NCI-H1417 (cell line): ENCODE measurements at regions not wholly inside any gene's neighbourhood (a gene's known extent, or its start where the extent isn't known, plus 50 kb on each side); places are given as distances from the start of the nearest gene placed in this dataset.

Source experiments
- DNase-seq, 3 experiments: peaks; one replicate each; lab custom pipeline; 2025; lab: John Stamatoyannopoulos, UW

GRCh38 chr13:39858794-39859193 lies 203.3 kb downstream of the COG6 start:
- no peak for DNase-seq

GRCh38 chr13:39859898-39860297 lies 204.4 kb downstream of the COG6 start:
- DNase-seq, result no peak

DNA sequence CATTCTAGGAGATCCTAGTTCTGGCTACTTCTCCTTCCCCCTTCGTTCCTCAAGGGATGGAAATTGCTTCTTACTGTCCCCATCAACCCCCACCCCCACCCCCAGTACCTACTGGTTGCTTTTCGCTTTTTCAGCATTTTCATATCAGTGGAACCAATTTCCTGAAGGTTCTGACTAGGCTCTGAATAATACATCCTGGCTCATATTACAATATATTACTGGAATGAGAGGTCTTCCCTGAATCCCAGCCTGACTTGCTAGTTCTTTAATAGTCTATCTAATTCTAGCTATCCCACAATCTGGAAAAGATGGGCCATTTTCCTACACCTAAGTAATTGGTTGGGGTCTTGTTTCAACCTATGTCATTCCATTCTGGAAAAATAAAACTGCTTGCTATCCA lies 207.4 kb downstream of the COG6 start:
- DNase-seq, result no peak

DNA sequence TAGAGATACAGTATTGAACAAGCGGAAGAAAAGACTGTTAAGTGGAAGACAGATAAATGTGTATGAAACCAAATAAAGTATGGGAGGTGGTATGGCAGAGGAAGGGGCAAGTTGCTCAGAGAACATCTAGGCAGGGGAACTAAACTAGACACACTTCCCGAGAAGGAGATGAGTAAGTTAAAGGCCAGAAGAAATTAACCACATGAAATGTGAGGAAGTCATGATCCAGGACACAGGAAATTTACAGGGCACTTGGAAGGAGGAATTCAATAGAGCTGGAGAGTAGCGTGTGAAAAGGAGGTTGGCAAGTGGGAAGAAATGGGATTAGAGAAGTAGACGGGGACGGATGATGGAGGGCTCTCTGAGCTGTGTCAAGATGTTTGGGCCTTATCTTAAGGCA lies 208.8 kb downstream of the COG6 start:
- DNase-seq, result no peak

DNA sequence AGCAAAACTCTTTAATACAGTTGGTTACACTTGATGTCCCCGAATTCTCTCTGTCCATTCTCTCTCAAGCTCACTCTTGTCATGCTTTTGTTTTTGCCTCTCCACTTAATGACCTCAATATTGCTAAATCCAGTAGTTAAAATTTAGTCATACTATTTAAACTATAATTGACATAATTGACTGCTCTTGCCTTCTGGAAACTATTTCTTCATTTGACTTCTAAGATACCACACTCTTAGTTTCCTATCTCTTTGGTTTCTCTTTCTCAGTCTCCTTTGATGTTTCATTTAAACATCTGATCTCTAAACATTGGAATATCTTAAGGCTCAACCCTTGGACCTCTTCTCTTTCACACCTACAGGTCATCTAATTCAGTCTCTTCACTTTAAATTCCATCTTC lies 211.3 kb downstream of the COG6 start:
- DNase-seq, result no peak

- no peak for DNase-seq
These were observed 212.3 kb downstream of the COG6 start for GRCh38 chr13:39867807-39868206.

GRCh38 chr13:39870197-39870747 lies 214.8 kb downstream of the COG6 start:
- no peak for DNase-seq

GRCh38 chr13:39874331-39875053 lies 219.0 kb downstream of the COG6 start:
- DNase-seq, result peak in 1 of 3 experiments; percentile 45

DNA sequence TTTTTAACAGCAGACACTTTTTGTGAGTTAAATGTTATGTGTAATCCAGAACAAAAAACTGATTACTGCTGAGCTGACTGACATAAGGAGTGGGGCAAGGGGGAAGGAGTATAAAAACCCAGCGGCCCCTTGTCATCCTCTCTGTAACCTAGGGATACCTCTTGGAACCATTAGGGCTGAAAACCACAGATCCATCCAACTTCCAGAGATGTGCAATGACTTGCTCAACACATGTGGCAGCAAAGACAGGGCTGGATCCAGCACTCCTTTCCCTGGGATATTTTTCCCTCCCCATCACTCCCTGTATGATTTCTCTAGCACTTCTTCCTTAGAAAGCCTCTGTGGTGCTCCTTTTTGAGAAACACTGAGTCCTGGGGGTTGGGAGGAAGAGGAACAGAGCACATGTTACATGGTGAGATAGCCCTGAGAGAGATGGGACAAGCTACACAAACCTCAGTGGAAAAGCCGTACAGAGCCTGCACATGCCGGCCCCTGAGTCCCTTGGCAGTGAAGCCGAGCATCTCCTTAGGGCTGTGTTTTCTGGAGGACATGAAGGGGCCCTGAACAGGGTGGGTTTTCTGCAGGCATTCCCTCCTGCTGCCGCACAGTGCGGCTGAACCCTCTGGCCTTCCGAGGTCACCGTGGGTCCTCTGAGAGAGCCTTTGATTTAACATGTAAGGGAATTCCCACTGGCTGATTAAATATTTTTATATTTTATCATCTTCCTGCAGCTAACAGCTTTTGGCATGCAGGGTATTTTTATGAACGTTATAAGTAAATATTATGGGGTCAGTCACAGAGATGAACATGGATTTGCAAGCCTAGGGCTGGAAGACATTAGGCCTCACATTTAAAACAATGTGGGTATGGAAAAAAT lies 219.9 kb downstream of the COG6 start:
- no peak for DNase-seq

DNA sequence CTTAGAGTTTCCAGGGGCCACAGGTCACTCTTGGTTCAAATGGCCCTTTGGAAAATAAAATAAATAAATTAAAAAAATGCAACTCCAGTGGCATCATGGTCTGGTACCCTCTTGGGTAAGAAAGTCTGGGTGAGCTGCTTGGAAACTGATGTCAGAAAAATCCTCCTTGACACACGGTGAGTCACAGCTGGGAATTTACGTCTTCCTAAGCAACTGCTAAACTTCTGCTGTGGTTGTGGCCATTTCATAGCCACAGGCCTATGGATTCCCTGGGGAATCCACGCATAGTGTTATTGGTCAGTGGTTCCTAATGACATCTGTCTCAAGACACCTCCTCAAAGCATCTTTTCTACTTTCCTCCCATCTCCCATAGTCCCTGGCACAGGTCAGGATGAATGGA lies 220.8 kb downstream of the COG6 start:
- no peak for DNase-seq

DNA sequence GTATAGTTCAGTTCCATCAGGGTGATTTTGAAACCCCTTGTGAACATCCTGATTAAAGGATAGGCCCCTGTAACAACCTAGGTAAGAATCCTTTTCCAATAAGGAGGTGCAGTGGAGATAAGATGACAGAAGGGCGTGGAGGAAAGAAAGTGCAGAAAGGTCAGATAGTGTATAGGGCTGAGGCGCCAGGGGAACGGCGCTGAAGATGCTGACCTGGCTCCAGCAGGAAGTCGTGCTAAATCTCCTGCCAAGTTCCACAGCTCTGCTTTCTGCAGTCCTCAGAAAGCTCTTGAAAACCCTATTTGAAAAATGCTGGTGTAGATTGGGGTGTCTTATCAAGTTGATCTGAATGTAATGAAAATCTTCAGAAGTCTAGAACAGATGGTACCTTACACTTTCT lies 221.7 kb downstream of the COG6 start:
- DNase-seq, result no peak

GRCh38 chr13:39879286-39880035 lies 224.0 kb downstream of the COG6 start:
- DNase-seq, result no peak

DNA sequence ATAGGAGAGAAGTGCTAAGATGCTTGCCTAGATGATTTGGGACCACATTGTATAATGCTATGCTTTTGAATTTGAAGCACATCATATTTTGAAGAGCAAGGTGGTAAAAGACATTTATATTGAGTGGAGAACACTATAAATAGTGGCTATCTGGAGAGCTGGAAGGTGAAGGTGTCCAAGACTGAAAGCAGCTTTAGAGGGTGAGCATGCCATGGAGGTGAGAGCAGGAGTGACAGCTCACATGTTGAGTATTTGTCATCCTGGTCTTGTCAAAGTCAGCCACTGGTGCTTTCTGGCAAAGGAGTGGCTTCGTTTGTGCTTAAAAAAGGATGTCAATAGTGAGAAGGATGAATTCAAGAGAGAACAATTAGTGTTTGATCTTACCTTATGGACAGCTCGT lies 225.9 kb downstream of the COG6 start:
- DNase-seq, result no peak

GRCh38 chr13:39881887-39882286 lies 226.4 kb downstream of the COG6 start:
- DNase-seq, result no peak

GRCh38 chr13:39884166-39884565 lies 228.7 kb downstream of the COG6 start:
- DNase-seq, result no peak

DNA sequence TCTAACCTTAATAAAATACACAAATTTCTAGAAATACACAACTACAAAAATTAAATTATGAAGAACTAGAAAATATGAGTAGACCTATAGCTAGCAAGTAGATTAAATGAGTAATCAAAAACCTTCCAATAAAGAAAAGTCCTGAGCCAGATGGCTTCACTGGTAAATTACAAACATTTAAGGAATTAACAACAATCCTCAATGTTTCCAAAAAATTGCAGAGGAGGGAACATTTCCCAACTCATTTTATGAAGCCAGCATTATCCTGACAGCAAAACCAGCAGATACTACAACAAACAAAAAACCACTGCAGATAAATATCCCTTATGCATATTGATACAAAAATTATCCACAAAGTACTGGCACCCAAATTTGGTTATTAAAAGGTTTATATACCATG lies 230.9 kb downstream of the COG6 start:
- no peak for DNase-seq

GRCh38 chr13:39887387-39887786 lies 231.9 kb downstream of the COG6 start:
- DNase-seq, result no peak

GRCh38 chr13:39888865-39889810 lies 233.7 kb downstream of the COG6 start:
- DNase-seq, result no peak

- no peak for DNase-seq
These were observed 235.1 kb downstream of the COG6 start for GRCh38 chr13:39890537-39890936.

DNA sequence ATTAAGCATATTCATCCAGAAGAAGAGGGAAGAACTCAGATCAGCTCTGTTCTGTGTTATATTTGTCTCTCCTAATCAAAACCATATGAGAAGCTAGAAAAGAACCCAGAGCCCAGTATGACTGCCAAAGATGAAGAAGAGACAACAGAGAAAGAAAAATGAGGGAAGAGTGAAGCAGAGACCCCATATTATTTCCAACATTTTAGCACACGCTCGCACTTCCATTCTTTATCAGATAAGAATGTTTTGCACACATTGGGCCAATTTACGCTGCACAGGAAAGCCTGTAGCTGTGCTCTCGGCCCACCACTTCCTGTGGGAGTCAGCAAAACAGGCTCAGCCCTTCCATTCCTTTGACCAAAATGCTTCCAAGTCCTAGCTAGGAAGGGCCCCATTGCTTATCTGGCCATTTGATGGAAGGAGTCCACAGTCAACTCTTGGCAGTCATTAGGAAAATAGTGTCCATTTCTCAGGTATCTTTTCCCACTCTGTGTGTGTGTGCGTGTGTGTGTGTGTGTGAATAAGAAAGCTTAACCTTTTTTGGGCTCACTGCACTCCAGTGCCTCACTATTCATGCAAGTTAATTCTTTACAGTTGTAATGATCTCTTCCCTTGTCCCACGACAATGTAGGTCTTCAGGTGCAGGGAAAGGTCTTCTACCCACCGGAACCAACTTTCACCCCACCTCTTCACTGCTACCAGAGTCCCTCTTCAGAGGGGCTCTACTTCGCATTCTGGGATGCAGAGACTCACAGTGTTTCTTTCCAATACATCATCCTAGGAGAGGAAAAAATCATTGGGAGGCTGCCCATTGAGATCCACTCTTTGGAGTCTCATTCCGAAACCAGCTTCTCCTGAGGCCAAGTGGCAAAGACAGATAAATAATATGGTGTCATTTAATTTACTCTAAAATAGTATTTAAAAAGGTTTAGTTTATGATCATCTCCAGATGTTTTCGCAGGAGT lies 237.5 kb downstream of the COG6 start:
- no peak for DNase-seq
